ENCODE measurements at regions not wholly inside any gene's neighbourhood (a gene's known extent, or its start where the extent isn't known, plus 50 kb on each side); places are given as distances from the start of the nearest gene placed in this dataset.
"Not testable (repeated sequence)": the region's sequence is repeated elsewhere in the genome, so short reads cannot be mapped to it uniquely, and the experiment has no call there.

GRCh38 chr16:59336136-59336695 lies 602.1 kb upstream of the GOT2 start:
- H3K4me2 ChIP-seq, result no peak overlapping the region
- H3K4me3 ChIP-seq, result no peak overlapping the region
- ATAC-seq (no peak), DNase-seq (ENCODE audit: low read depth in 1 of 2, low spot score in 1 of 2) (no peak), FAIRE-seq (no peak)
- CTCF ChIA-PET, result no interaction called here
- H3K27ac ChIP-seq, result no peak overlapping the region
- H3K4me1 ChIP-seq, result no peaks in the 10 kb centered on the region
- 77% methylated on average over 3 of the region's 3 CpGs for WGBS (ENCODE audit: missing lambda C conversion rate)
- POLR2A ChIA-PET, result no interaction called here
- TF ChIP-seq KDM5A (IDR thresholded peaks at IDR 0.05) (no peak), MYC (IDR thresholded peaks at IDR 0.05; ENCODE audit: borderline replicate concordance, low read length) (no peak), KDM1A (IDR thresholded peaks at IDR 0.05; ENCODE audit: low read depth) (no peak), SMC3 (IDR thresholded peaks at IDR 0.05) (no peak), BHLHE40 (IDR thresholded peaks at IDR 0.05; ENCODE audit: low read depth, low read length) (no peak), CTCF (IDR thresholded peaks at IDR 0.05) (no peak), TP53 (CRISPR knock-in tag; IDR thresholded peaks at IDR 0.05) (no peak)
- TF ChIP-seq, protein P1, sequence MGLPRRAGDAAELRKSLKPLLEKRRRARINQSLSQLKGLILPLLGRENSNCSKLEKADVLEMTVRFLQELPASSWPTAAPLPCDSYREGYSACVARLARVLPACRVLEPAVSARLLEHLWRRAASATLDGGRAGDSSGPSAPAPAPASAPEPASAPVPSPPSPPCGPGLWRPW (IDR thresholded peaks at IDR 0.05), result no peak
- H3K9me3 ChIP-seq, result no peaks in the 10 kb centered on the region

DNA sequence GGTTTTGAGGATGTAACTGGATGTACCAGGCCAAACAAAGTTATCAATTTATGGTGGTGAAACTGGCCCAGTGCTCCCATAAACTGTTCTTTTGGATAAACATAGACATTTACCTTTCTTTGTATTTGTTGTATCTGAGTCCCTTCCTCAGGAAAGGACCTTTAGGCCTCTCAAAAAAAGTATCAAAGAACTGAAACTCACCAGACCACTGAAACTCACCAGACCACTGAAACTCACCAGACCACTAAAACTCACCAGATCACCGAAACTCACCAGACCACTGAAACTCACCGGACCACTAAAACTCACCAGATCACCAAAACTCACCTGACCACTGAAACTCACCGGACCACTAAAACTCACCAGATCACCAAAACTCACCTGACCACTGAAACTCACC lies 597.6 kb upstream of the GOT2 start:
- ATAC-seq; POLR2A ChIA-PET; H3K9me3 ChIP-seq; H3K4me1 ChIP-seq; H3K27ac ChIP-seq; H3K4me3 ChIP-seq; H3K4me2 ChIP-seq; DNase-seq (ENCODE audit: low read depth in 1 of 2, low spot score in 1 of 2); FAIRE-seq: not testable (repeated sequence)
- CTCF ChIA-PET, result interaction anchor here (1.4 kb wide), 1 partner anchor 11 kb away, joined by 3 read pairs; no protein-coding TSS in a partner anchor
- WGBS (ENCODE audit: missing lambda C conversion rate), result 77% methylated on average over 3 of the region's 3 CpGs

DNA sequence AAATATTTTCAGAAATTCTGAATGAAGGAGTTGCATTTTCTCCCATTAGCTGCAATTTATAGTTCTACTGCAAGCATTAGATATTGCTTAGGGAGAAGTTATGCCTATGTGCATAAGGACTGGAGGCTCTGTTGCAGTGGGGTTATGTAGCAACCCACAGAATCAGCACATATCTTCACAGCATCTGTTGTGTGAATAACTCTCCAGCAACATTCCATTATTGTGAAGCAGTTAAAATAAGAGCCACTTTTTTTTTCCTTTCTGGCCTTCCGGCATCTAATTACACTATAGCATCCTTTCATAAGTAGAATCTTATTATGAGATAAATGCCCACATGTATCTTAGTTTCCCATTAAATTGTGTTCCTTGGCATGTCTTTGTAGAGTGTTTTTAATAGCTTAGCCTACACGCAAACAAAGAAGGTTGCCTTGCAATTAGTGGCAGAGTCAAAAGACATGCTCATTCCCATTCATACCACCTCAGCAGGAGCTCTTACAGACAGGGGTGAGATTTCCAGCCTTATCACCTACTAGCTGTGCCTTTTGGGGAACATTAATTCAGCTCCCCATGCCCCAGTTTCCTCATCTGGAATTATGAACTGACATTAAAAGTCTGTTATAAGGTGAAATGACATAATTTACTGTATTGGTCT lies 596.0 kb upstream of the GOT2 start:
- Histone ChIP-seq H3K4me1 (peaks cover 6% of the 10 kb centered on the region), H3K9me3 (peaks cover 4% of the 10 kb centered on the region; the same call in 1 of the 3 replicates), H3K4me3 (no peak overlapping the region), H3K27ac (no peak overlapping the region), H3K4me2 (no peak overlapping the region)
- CTCF ChIA-PET, result no interaction called here
- 93% methylated on average over 2 of the region's 2 CpGs for WGBS (ENCODE audit: missing lambda C conversion rate)
- FAIRE-seq, result no peak
- POLR2A ChIA-PET, result no interaction called here
- no peak for ATAC-seq
- no peak for TF ChIP-seq HDAC2 (IDR thresholded peaks at IDR 0.05)
- no peak for TF ChIP-seq POLR2A (IDR thresholded peaks at IDR 0.05; ENCODE audit: low read length)
- no peak for TF ChIP-seq RCOR1 (IDR thresholded peaks at IDR 0.05; ENCODE audit: low read depth, low read length)
- TF ChIP-seq PBX3 (IDR thresholded peaks at IDR 0.05), result no peak
- TF ChIP-seq NR3C1 (IDR thresholded peaks at IDR 0.05), result no peak
- TF ChIP-seq, protein P1 (IDR thresholded peaks at IDR 0.05), result no peak
- no peak for TF ChIP-seq RFX5 (IDR thresholded peaks at IDR 0.05)
- TF ChIP-seq, protein P2, sequence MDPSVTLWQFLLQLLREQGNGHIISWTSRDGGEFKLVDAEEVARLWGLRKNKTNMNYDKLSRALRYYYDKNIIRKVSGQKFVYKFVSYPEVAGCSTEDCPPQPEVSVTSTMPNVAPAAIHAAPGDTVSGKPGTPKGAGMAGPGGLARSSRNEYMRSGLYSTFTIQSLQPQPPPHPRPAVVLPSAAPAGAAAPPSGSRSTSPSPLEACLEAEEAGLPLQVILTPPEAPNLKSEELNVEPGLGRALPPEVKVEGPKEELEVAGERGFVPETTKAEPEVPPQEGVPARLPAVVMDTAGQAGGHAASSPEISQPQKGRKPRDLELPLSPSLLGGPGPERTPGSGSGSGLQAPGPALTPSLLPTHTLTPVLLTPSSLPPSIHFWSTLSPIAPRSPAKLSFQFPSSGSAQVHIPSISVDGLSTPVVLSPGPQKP (IDR thresholded peaks at IDR 0.05; ENCODE audit: low read depth, low read length), result no peak
- no peak for TF ChIP-seq ZNF302 (CRISPR knock-in tag; IDR thresholded peaks at IDR 0.05)
- TF ChIP-seq REST (IDR thresholded peaks at IDR 0.05), result no peak
- no peak for TF ChIP-seq HOXB13 (CRISPR knock-in tag; IDR thresholded peaks at IDR 0.05; ENCODE audit: low read depth)
- TF ChIP-seq POLR2AphosphoS2 (conservative IDR thresholded peaks at IDR 0.05; ENCODE audit: low read length), result no peak
- TF ChIP-seq EHMT2 (IDR thresholded peaks at IDR 0.05; ENCODE audit: low read depth), result no peak
- no peak for TF ChIP-seq CBX8 (IDR thresholded peaks at IDR 0.05)
- no peak for DNase-seq (ENCODE audit: low read depth in 1 of 2, low spot score in 1 of 2)
